Transverse colon (tissue), 4 donors: ENCODE measurements at regions not wholly inside any gene's neighbourhood (a gene's known extent, or its start where the extent isn't known, plus 50 kb on each side); places are given as distances from the start of the nearest gene placed in this dataset.

Experiments
- DNase-seq: peaks from one replicate; pipeline ENCODE4 v3.0.0-alpha.2; 2019
- H3K27ac ChIP-seq, 4 donors: fragments of 200-600 bp; sonication (generic); 2 replicates each; pipeline ENCODE4 v1.5.1; 2016 to 2018; ENCODE audit warnings: inconsistent platforms in 4 of 4
- H3K27me3 ChIP-seq: fragments of 200-600 bp; sonication (generic); 2 replicates; pipeline ENCODE4 v1.5.1; 2017; ENCODE audit warnings: inconsistent platforms
- H3K36me3 ChIP-seq, 4 donors: fragments of 200-600 bp; sonication (generic); 2 replicates each; pipeline ENCODE4 v1.5.1; 2017 to 2019; ENCODE audit warnings: inconsistent platforms in 4 of 4
- H3K4me1 ChIP-seq, 4 donors: fragments of 200-600 bp; sonication (generic); 2 replicates each; pipeline ENCODE4 v1.5.1; 2017 to 2020; ENCODE audit warnings: inconsistent platforms in 4 of 4
- H3K4me3 ChIP-seq, 4 donors: fragments of 200-600 bp; sonication (generic); 1 replicate in 1 of 4; 2 replicates in 3 of 4; pipeline versions ENCODE4 v1.5.1 to v1.6.1; 2017 to 2019; ENCODE audit warnings: inconsistent platforms in 4 of 4
- H3K9me3 ChIP-seq, 2 donors: fragments of 200-600 bp; sonication (generic); 2 replicates each; pipeline ENCODE4 v1.5.1; 2017 to 2019; ENCODE audit warnings: inconsistent platforms in 2 of 2
- EP300 ChIP-seq: sonication (generic); formaldehyde crosslinking; IDR thresholded peaks from one replicate; pipeline ENCODE4 v1.6.1; 2017; ENCODE audit warnings: antibody characterized with exemption, low read depth
- POLR2A ChIP-seq: fragments of 450-650 bp; IDR thresholded peaks from one replicate; pipeline ENCODE4 v1.6.1; 2016; ENCODE audit warnings: antibody characterized with exemption, mild to moderate bottlenecking, moderate library complexity
- POLR2AphosphoS5 ChIP-seq, 3 donors: sonication (generic); formaldehyde crosslinking; IDR thresholded peaks; one replicate each; pipeline ENCODE4 v1.6.1; 2016; ENCODE audit warnings: antibody characterized with exemption in 3 of 3
- WGBS, 2 donors: methylation state at CpG; one replicate each; pipeline ENCODE4 v1.1.5; 2018; ENCODE audit warnings: low coverage in 1 of 2; 5-methylcytosine and 5-hydroxymethylcytosine counted together
- in situ Hi-C, 4 donors: fragments of 200-750 bp; cut with MboI; loops; one replicate each; pipeline versions ENCODE4 v1.15.0 to v1.15.1; 2017; ENCODE audit warnings: low sequenced_read_pairs in 3 of 4, low pct_ligation_motif_present in 1 of 4, low pct_unique_long_range_greater_than_20kb in 1 of 4
- intact Hi-C: fragments of 100-400 bp; cut with DNase I; formaldehyde crosslinking; loops from one replicate; pipeline ENCODE4 v1.15.1; 2023; ENCODE audit warnings: low total_unique reads
- TF ChIP-seq, protein P1 (sequence below), 5 experiments: fragments of 200-600 bp in 3 of 5; fragments of 450-650 bp in 2 of 5; sonication (generic) in 3 of 5; IDR thresholded peaks; 1 replicate in 2 of 5; 2 replicates in 3 of 5; pipeline ENCODE4 v1.5.1; 2016 to 2017; ENCODE audit warnings: antibody characterized with exemption in 5 of 5, inconsistent platforms in 3 of 5, mild to moderate bottlenecking in 2 of 5, moderate library complexity in 1 of 5

DNA sequence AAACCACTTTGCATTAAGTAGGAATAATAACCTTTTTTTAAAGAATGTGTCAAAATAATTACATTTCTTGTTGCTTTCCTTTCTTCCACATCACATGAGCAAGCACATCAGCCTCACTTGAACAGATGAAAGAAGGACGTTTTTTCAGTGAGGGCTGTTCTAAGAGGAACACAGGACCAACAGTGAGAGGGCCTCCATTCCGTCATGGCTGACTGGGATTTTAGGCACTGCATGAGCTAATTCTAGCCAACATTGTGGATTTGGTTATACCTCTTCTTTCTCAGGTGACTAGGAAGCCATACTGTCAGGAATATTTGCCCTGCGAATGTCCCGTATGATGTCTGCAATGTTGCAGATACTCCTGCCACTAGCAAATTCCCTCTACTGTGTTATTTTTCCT is 87.6 kb downstream of the LINC00237 start:
- DNase-seq = no peak
- Histone ChIP-seq H3K36me3 (no peaks in the 10 kb centered on the region), H3K27me3 (peaks cover 16% of the 10 kb centered on the region), H3K9me3 (no peaks in the 10 kb centered on the region), H3K27ac (no peak overlapping the region), H3K4me1 (no peaks in the 10 kb centered on the region), H3K4me3 (no peak overlapping the region)
- in situ Hi-C loops (no loop called here), intact Hi-C loops (no loop called here)
- WGBS, 2 donors = 70 to 75% methylated on average over 3 to 4 of the region's 4 CpGs
- TF ChIP-seq EP300 (no peak), POLR2AphosphoS5 (IDR thresholded peaks at IDR 0.05) (no peak), POLR2A (no peak)
- TF ChIP-seq, protein P1, sequence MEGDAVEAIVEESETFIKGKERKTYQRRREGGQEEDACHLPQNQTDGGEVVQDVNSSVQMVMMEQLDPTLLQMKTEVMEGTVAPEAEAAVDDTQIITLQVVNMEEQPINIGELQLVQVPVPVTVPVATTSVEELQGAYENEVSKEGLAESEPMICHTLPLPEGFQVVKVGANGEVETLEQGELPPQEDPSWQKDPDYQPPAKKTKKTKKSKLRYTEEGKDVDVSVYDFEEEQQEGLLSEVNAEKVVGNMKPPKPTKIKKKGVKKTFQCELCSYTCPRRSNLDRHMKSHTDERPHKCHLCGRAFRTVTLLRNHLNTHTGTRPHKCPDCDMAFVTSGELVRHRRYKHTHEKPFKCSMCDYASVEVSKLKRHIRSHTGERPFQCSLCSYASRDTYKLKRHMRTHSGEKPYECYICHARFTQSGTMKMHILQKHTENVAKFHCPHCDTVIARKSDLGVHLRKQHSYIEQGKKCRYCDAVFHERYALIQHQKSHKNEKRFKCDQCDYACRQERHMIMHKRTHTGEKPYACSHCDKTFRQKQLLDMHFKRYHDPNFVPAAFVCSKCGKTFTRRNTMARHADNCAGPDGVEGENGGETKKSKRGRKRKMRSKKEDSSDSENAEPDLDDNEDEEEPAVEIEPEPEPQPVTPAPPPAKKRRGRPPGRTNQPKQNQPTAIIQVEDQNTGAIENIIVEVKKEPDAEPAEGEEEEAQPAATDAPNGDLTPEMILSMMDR (IDR thresholded peaks at IDR 0.05) = no peak

DNA sequence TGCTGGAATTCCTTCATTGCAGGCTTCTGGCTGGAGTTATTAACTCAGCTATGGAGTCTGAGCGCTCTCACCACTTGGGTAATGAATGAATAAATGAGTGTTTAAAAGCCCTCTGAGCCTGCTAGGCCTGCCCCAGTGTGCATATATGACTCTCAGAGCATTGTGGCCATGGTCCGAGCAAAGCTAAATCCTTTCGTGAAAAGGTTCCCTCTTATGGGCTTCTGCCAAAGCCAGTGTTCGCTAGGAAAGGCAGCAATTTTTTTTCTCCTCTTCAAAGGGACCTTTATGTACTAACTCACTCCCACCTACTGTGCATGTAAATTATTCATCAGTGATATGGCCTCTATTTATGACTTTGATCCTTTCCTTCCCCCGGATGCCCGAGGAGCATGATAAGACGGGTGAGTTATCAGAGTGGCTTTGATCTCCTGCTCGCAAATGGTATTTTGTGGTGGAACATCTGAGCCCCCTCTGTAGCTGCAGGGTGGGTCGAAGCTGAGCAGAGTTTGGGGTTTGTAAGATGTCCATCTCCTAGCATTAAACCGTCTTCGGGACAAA is 88.6 kb downstream of the LINC00237 start:
- DNase-seq = no peak
- TF ChIP-seq POLR2AphosphoS5 (IDR thresholded peaks at IDR 0.05) (no peak), EP300 (no peak), POLR2A (no peak)
- TF ChIP-seq, protein P1 (IDR thresholded peaks at IDR 0.05) = no peak
- Histone ChIP-seq H3K27ac (no peak overlapping the region), H3K27me3 (peaks cover 16% of the 10 kb centered on the region), H3K4me3 (no peak overlapping the region), H3K36me3 (no peaks in the 10 kb centered on the region), H3K9me3 (no peaks in the 10 kb centered on the region), H3K4me1 (no peaks in the 10 kb centered on the region)
- WGBS, 2 donors = 59% methylated on average over 11 of the region's 11 CpGs; no CpG with 5 or more reads in 1 of the 2 donors
- intact Hi-C loops = no loop called here
- in situ Hi-C loops = no loop called here

GRCh38 chr20:21016751-21017150 is 89.4 kb downstream of the LINC00237 start:
- H3K36me3 ChIP-seq = no peaks in the 10 kb centered on the region
- 49 to 63% methylated on average over 3 of the region's 3 CpGs for WGBS, 2 donors
- H3K27ac ChIP-seq = no peak overlapping the region
- in situ Hi-C loops (no loop called here), intact Hi-C loops (no loop called here)
- no peak overlapping the region for H3K4me3 ChIP-seq
- no peaks in the 10 kb centered on the region for H3K9me3 ChIP-seq
- H3K27me3 ChIP-seq = peaks cover 16% of the 10 kb centered on the region
- TF ChIP-seq POLR2A (no peak), EP300 (no peak)
- TF ChIP-seq, protein P1 (IDR thresholded peaks at IDR 0.05) = no peak
- no peak for DNase-seq
- no peaks in the 10 kb centered on the region for H3K4me1 ChIP-seq

DNA sequence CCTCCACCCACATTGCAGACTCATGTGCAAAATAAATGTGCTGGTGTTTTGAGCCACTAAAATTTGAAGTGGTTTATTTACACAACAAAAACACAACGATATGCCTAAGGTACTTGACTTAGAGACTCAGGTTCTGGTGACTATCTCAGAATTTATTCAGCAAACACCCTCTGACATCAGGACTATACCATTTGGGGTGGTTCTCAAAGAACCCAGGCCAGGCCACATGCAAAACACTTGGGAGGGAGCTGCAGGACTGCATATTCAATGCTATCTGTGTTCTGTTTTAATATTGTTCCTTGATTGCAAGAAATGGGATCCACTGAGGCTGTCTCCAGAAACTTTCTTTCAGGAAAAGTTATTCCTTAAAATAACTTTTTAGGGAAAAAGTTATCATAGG is 91.6 kb downstream of the LINC00237 start:
- Histone ChIP-seq H3K27me3 (peaks cover 3% of the 10 kb centered on the region), H3K36me3 (no peaks in the 10 kb centered on the region), H3K27ac (no peak overlapping the region), H3K4me1 (no peaks in the 10 kb centered on the region), H3K9me3 (no peaks in the 10 kb centered on the region), H3K4me3 (no peak overlapping the region)
- intact Hi-C loops (no loop called here), in situ Hi-C loops (no loop called here)
- 20 to 26% methylated on average over 1 of the region's 1 CpG for WGBS, 2 donors
- DNase-seq = no peak
- TF ChIP-seq POLR2A = no peak
- no peak for TF ChIP-seq EP300
- TF ChIP-seq, protein P1 (IDR thresholded peaks at IDR 0.05) = no peak
- TF ChIP-seq POLR2AphosphoS5 (IDR thresholded peaks at IDR 0.05) = no peak
